IPS-18a (cell line): ENCODE measurements at regions not wholly inside any gene's neighbourhood (a gene's known extent, or its start where the extent isn't known, plus 50 kb on each side); places are given as distances from the start of the nearest gene placed in this dataset.
"Not testable (repeated sequence)": the region's sequence is repeated elsewhere in the genome, so short reads cannot be mapped to it uniquely, and the experiment has no call there.

Experiments
- H3K27ac ChIP-seq: one replicate; pipeline ENCODE4 v1.5.1; 2013; ENCODE audit warnings: low read length
- H3K27me3 ChIP-seq: one replicate; pipeline ENCODE4 v1.6.1; 2013; ENCODE audit warnings: mild to moderate bottlenecking, low read length; ENCODE audit not compliant: control insufficient read depth, insufficient read depth
- H3K36me3 ChIP-seq: one replicate; pipeline ENCODE4 v1.6.1; 2013; ENCODE audit warnings: low read depth, low read length; ENCODE audit not compliant: control insufficient read depth
- H3K4me1 ChIP-seq: one replicate; pipeline ENCODE4 v1.6.1; 2013; ENCODE audit warnings: low read depth, low read length; ENCODE audit not compliant: control insufficient read depth
- H3K4me3 ChIP-seq: one replicate; pipeline ENCODE4 v1.5.1; 2013; ENCODE audit warnings: low read length
- H3K9ac ChIP-seq: one replicate; pipeline ENCODE4 v1.6.1; 2013; ENCODE audit warnings: mild to moderate bottlenecking, low read length, moderate library complexity
- H3K9me3 ChIP-seq: one replicate; pipeline ENCODE4 v1.6.1; 2013; ENCODE audit warnings: low read depth, low read length; ENCODE audit not compliant: control insufficient read depth

DNA sequence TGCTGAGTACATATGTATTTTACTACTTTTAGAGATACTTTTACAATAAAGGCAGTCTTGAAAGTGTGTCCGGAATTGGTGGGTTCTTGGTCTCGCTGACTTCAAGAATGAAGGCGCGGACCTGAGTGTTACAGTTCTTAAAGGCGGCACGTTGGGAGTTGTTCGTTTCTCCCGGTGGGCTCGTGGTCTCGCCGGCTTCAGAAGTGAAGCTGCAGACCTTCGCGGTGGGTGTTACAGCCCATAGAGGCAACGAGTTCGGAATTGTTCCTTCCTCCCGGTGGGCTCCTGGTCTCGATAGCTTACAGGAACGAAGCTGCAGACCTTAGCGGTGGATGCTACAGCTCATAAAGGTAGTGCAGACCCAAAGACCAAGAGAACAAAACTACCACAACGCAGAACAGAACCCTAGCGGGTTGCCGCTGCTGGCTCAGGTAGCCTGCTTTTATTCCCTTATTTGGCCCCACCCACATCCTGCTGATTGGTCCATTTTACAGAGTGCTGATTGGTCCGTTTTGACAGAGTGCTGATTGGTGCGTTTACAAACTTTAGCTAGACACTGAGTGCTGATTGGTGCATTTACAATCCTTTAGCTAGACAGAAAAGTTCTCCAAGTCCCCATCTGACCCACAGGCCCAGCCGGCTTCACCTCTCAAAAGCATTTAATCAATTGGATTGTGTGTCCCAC, 79.6 kb upstream of the KMT2C start:
- H3K4me1 ChIP-seq, H3K9ac ChIP-seq, H3K27ac ChIP-seq, H3K36me3 ChIP-seq, H3K4me3 ChIP-seq, H3K9me3 ChIP-seq, H3K27me3 ChIP-seq: not testable (repeated sequence)

DNA sequence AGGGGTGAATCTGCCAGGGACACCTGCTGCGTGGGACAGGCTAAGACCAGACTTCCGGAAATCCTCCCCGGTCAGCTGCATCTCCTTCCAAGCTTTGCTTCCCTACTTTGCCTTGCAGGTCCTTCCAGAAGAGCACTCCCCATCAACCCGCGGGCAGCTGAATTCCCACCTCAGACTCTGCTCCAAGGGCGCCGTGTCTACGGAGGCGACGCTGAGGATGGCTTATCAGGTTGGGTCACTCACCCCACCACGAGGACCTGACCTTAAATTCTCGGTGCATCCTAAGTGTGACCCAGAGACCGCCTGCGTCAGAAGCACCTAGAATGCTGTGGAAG, 78.9 kb upstream of the KMT2C start:
- Histone ChIP-seq H3K9me3 (peaks cover 5% of the 10 kb centered on the region), H3K27ac (no peak overlapping the region), H3K27me3 (no peaks in the 10 kb centered on the region), H3K4me3 (no peak overlapping the region), H3K36me3 (no peaks in the 10 kb centered on the region), H3K9ac (no peak overlapping the region), H3K4me1 (no peaks in the 10 kb centered on the region)

DNA sequence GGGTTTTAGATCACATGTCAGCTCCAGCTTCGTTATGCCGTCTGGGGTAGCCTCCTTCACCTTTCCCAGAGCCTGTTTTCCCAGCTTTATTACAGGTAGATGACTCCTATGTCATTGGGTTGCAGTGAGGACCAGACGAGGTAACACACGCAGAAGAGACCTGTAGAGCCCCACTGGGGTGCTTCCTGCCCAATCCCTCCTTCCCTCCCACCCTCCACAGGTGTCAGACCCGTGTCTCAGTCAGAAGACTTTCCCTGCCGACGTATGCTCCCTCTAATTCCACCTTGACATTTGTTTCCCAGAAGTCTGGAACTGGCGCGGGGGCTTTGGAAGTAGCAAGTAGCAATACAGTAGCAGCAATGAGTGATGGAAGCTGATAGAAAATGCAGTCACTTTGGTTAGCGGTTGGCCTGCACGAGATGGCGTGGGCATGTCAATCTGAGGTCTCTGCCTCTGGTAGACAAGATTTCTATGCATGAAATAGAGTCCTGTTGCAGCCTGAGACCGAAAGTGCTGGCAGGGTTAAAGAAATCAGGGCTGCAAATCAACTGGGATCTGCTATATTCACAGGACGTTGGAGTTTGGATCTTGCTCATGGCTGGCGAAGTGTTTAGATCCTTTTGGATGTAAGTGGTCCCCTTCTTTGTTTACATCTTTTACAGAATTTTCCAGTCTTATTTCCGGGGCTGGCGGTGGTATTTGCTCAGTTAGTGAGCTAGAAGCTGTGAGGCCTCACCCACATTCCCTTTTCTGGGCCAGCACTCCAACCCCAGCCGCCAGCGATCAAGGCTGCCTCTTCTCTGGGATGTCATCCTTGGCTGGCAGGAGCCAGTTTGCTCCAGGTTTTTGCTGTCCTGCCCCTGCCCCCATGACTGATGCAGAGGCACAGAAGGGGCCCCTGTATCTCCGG, 78.3 kb upstream of the KMT2C start:
- no peaks in the 10 kb centered on the region for H3K27me3 ChIP-seq
- H3K9me3 ChIP-seq, result peaks cover 2% of the 10 kb centered on the region
- no peak overlapping the region for H3K4me3 ChIP-seq
- no peaks in the 10 kb centered on the region for H3K4me1 ChIP-seq
- no peaks in the 10 kb centered on the region for H3K36me3 ChIP-seq
- H3K9ac ChIP-seq, result no peak overlapping the region
- no peak overlapping the region for H3K27ac ChIP-seq

DNA sequence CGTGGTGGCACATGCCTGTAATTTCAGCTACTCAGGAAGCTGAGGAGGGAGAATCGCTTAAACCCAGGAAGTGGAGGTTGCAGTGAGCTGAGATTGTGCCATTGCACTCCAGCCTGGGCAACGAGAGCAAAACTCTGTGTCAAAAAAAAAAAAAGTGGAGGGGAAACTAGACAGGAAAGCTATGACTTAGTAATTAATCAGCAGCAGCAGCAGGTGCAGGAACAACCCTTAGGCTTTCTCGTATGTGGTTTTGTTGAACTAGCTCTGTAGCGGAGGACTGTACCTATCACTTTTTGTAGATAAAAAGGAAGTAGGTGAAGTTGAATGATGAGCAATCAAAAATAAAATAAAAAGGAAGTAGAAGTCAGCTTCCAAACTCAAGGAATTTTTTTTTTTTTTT, 76.9 kb upstream of the KMT2C start:
- no peak overlapping the region for H3K27ac ChIP-seq
- H3K4me1 ChIP-seq, result no peaks in the 10 kb centered on the region
- H3K4me3 ChIP-seq, result no peak overlapping the region
- no peaks in the 10 kb centered on the region for H3K27me3 ChIP-seq
- no peak overlapping the region for H3K9ac ChIP-seq
- no peaks in the 10 kb centered on the region for H3K36me3 ChIP-seq
- H3K9me3 ChIP-seq, result no peaks in the 10 kb centered on the region

DNA sequence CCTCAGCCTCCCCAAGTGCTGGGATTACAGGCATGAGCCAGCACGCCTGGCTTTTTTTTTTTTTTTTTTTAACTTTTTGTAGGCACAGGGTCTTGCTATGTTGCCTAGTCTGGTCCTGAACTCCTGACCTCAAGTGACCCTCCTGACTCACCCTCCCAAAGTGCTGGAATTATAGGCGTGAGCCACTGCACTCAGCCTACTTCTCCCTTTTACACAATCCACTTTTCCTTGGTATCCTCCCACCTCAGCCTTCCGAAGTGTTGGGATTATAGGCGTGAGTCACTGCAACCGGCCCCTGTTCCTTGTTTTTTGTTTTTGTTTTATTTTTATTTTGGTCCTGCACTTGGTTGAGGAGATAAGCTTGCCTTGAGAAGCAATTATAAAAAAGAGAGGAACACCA, 75.9 kb upstream of the KMT2C start:
- H3K27ac ChIP-seq, result no peak overlapping the region
- no peaks in the 10 kb centered on the region for H3K36me3 ChIP-seq
- H3K4me1 ChIP-seq, result no peaks in the 10 kb centered on the region
- H3K4me3 ChIP-seq, result no peak overlapping the region
- H3K9me3 ChIP-seq, result no peaks in the 10 kb centered on the region
- no peak overlapping the region for H3K9ac ChIP-seq
- no peaks in the 10 kb centered on the region for H3K27me3 ChIP-seq

DNA sequence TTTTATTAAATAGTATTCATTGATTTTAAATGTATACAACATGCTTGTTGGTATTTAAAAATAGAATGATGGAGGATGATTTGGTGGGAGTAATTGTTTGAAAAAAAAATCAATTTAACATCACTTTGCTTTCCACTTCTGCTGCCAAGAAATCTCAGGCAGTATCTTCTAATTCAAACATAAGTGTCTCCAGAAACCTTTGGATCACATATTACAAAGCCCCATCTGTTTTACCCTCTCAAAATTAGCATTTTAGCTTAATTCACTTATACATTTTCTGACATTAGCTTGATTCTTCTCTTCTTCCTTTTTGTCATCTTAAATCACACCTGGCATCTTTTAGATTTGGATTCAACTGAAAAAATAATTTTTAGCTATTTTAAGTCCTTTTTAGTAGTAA, 72.9 kb upstream of the KMT2C start:
- Histone ChIP-seq H3K27me3 (no peaks in the 10 kb centered on the region), H3K36me3 (no peaks in the 10 kb centered on the region), H3K9me3 (no peaks in the 10 kb centered on the region), H3K27ac (no peak overlapping the region), H3K4me1 (no peaks in the 10 kb centered on the region), H3K9ac (no peak overlapping the region), H3K4me3 (no peak overlapping the region)

DNA sequence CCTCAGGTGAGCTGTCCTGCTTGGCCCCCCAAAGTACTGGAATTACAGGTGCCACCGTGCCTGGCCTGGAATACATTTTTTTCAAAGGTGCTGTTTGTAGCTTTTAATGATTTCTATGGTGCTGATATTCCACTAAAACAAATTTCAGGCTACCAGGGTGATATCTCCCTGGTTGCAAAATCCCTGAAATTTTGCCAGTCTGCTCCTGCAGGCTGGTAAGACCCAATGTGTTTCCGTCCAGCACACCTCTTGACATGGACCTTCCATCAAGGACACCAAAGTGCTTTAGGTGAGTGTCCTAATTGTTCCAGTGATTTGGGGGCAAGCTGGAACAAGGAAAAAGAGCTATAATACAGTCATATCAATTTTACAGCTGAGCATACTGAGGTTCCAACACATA, 69.8 kb upstream of the KMT2C start:
- Histone ChIP-seq H3K27me3 (no peaks in the 10 kb centered on the region), H3K9ac (no peak overlapping the region), H3K9me3 (no peaks in the 10 kb centered on the region), H3K27ac (no peak overlapping the region), H3K36me3 (no peaks in the 10 kb centered on the region), H3K4me1 (no peaks in the 10 kb centered on the region), H3K4me3 (no peak overlapping the region)

DNA sequence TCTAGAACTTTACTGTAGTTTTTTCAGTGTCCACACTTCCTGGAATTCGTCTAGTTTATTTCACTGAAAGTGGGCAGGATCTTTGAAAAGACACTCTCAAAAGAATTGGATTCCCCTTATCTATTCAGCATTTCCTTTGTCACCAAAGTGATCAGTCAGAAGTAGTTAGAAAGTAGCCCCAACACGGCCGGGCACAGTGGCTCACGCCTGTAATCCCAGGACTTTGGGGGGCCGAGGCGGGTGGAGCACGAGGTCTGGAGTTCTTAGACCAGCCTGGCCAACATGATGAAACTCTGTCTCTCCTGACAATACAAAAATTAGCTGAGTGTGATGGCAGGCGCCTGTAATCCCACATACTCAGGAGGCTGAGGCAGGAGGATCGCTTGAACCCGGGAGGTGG, 69.0 kb upstream of the KMT2C start:
- Histone ChIP-seq H3K27ac (no peak overlapping the region), H3K9me3 (no peaks in the 10 kb centered on the region), H3K36me3 (no peaks in the 10 kb centered on the region), H3K4me3 (no peak overlapping the region), H3K27me3 (no peaks in the 10 kb centered on the region), H3K4me1 (no peaks in the 10 kb centered on the region), H3K9ac (no peak overlapping the region)

DNA sequence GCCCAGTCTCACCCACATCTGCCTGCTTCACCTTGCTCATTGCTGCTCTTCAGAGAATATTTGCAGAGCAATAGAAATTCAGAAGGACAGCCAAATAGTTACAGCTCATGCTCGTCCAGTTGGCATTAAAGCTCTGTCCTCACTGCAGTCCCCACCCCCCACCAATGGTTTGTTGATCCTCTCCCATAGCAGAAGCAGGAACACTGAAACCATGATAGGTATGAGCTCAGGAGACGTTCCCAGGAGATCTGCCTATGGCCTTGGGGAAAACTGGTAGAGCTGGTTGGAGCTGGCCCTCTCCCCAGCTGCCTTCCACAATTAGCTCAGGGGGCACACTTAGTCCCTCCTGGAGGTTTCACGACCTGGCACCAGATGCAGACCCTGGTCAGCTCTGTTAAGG, 68.6 kb upstream of the KMT2C start:
- Histone ChIP-seq H3K36me3 (no peaks in the 10 kb centered on the region), H3K27ac (no peak overlapping the region), H3K9me3 (no peaks in the 10 kb centered on the region), H3K4me3 (no peak overlapping the region), H3K4me1 (no peaks in the 10 kb centered on the region), H3K9ac (no peak overlapping the region), H3K27me3 (no peaks in the 10 kb centered on the region)

DNA sequence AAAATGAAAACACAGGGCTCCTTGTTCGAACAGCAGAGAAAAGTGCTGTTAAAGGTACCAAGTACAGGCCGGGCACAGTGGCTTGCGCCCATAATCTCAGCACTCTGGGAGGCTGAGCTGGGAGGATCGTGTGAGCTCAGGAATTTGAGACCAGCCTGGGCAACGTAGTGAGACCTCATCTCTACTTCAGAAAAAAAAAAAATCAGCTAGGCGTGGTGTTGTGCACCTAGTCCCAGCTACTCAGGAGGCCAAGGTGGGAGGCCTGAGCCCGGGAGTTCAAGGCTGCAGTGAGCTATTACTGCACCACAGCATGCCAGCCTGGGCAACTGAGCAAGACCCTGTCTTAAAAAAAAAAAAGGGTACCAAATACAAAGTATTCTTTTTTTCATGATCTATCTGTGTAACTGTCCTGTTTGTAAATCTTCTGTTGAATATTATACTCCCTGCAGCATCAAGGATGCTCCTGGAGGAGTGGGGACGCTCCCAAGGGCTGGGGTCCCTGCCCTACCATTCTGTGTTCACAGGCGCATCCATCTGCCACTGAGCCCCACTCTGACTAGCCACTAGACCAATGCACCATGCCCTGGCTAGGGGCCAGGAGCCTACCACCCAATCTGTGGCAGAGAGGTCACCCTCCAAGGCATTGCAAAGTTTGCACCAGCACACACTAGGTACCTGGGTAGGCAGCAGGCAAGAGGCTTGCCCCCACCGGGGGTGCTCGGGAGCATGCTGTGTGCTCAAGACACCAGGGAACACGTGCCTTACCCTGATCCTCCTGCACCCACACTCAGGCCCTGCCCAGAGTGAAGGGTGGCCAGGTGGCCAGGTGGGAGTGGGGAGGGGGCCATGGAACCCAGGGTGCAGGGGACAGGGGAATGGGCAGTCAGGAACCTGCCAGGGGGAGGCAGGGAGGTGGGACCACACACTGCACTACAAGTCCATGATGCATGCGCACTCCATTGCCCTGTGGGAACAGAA, 67.3 kb upstream of the KMT2C start:
- Histone ChIP-seq H3K9ac (no peak overlapping the region), H3K4me1 (no peaks in the 10 kb centered on the region), H3K27ac (no peak overlapping the region), H3K36me3 (no peaks in the 10 kb centered on the region), H3K4me3 (no peak overlapping the region), H3K27me3 (no peaks in the 10 kb centered on the region), H3K9me3 (no peaks in the 10 kb centered on the region)

DNA sequence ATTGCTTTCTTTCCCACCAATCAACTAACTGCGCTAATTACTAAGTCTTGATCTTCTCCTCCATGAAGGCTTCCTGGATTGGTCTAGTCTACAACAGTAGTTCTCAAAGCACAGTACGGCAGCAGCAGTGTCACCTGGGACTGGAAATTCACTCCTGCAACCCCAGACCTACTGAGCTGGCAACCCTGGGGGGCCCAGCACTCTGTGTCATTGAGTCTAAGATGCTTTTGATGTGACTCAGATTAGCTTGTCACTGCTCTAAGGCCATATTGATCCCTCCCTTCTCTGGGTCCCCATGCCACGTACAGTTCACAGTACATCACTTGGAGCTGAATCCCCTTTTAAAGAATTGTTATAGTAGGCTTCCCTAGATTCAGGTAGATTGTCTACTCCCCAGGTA, 65.7 kb upstream of the KMT2C start:
- no peak overlapping the region for H3K27ac ChIP-seq
- no peaks in the 10 kb centered on the region for H3K9me3 ChIP-seq
- H3K9ac ChIP-seq, result no peak overlapping the region
- H3K36me3 ChIP-seq, result no peaks in the 10 kb centered on the region
- no peaks in the 10 kb centered on the region for H3K27me3 ChIP-seq
- no peak overlapping the region for H3K4me3 ChIP-seq
- no peaks in the 10 kb centered on the region for H3K4me1 ChIP-seq
